HEK293 (cell line): ENCODE measurements at regions not wholly inside any gene's neighbourhood (a gene's known extent, or its start where the extent isn't known, plus 50 kb on each side); places are given as distances from the start of the nearest gene placed in this dataset.

Experiments used
- CTCF ChIA-PET: fragments of 350-600 bp; formaldehyde crosslinking; extraction: SDS; loops from one replicate; lab custom pipeline; 2021; ENCODE audit warnings: antibody characterized with exemption; lab: Yijun Ruan, JAX
- POLR2A ChIA-PET: fragments of 300-600 bp; formaldehyde crosslinking; extraction: SDS; loops from one replicate; lab custom pipeline; 2020; ENCODE audit warnings: antibody characterized with exemption, inconsistent platforms; lab: Yijun Ruan, JAX
- H3K27ac ChIP-seq: fragments of 200-500 bp; sonication (Bioruptor generic); 2 replicates; pipeline ENCODE4 v1.5.1; 2014; ENCODE audit warnings: low read depth, low read length, control low read depth, inconsistent platforms; ENCODE audit errors: extremely low read depth
- H3K36me3 ChIP-seq, 2 experiments: fragments of 200-500 bp in 1 of 2; sonication (Bioruptor generic) in 1 of 2; 1 replicate in 1 of 2; 2 replicates in 1 of 2; pipeline ENCODE4 v1.5.1; 2014 to 2017; ENCODE audit warnings: inconsistent platforms in 2 of 2, low read length in 2 of 2; ENCODE audit not compliant: control insufficient read depth in 2 of 2, insufficient read depth in 1 of 2
- H3K4me1 ChIP-seq: fragments of 200-500 bp; sonication (Bioruptor generic); 2 replicates; pipeline ENCODE4 v1.5.1; 2014; ENCODE audit warnings: mild to moderate bottlenecking, low read length, inconsistent platforms; ENCODE audit not compliant: control insufficient read depth, insufficient read depth
- H3K4me3 ChIP-seq: 2 replicates; pipeline ENCODE4 v1.5.1; 2011; ENCODE audit warnings: low read depth, mild to moderate bottlenecking, control low read depth, low read length, moderate library complexity
- H3K9me3 ChIP-seq: fragments of 200-500 bp; sonication (Bioruptor generic); 2 replicates; pipeline ENCODE4 v1.5.1; 2014; ENCODE audit warnings: low read depth, low read length, inconsistent platforms; ENCODE audit not compliant: control insufficient read depth, insufficient read depth
- GLI2 ChIP-seq: fragments of 450-650 bp; formaldehyde crosslinking; IDR thresholded peaks from 2 replicates; pipeline ENCODE4; 2017; ENCODE audit warnings: missing biosample characterization, missing genetic modification characterization, low read depth, borderline replicate concordance
- KLF17 ChIP-seq: fragments of 450-650 bp; formaldehyde crosslinking; IDR thresholded peaks from 2 replicates; pipeline ENCODE4 v1.5.1; 2016; ENCODE audit warnings: missing biosample characterization, missing genetic modification characterization
- MYNN ChIP-seq: fragments of 450-650 bp; formaldehyde crosslinking; IDR thresholded peaks from 2 replicates; pipeline ENCODE4 v1.5.1; 2016; ENCODE audit warnings: missing biosample characterization, missing genetic modification characterization, borderline replicate concordance
- PRDM1 ChIP-seq: fragments of 450-650 bp; formaldehyde crosslinking; IDR thresholded peaks from 2 replicates; pipeline ENCODE4; 2016; ENCODE audit warnings: missing biosample characterization, missing genetic modification characterization
- ZIC2 ChIP-seq: fragments of 450-650 bp; formaldehyde crosslinking; IDR thresholded peaks from 2 replicates; pipeline ENCODE4 v1.5.1; 2016; ENCODE audit warnings: missing biosample characterization, missing genetic modification characterization
- ZNF114 ChIP-seq: fragments of 450-650 bp; formaldehyde crosslinking; IDR thresholded peaks from 2 replicates; pipeline ENCODE4 v1.5.0; 2017; ENCODE audit warnings: missing biosample characterization, missing genetic modification characterization
- ZNF138 ChIP-seq: fragments of 450-650 bp; formaldehyde crosslinking; IDR thresholded peaks from 2 replicates; pipeline ENCODE4 v1.5.1; 2016; ENCODE audit warnings: missing biosample characterization, missing genetic modification characterization, borderline replicate concordance
- ZNF175 ChIP-seq: fragments of 450-650 bp; formaldehyde crosslinking; IDR thresholded peaks from 2 replicates; pipeline ENCODE4 v1.5.1; 2016; ENCODE audit warnings: missing biosample characterization, missing genetic modification characterization
- ZNF2 ChIP-seq: fragments of 450-650 bp; formaldehyde crosslinking; IDR thresholded peaks from 2 replicates; pipeline ENCODE4 v1.5.1; 2016; ENCODE audit warnings: missing biosample characterization, missing genetic modification characterization
- ZNF202 ChIP-seq: fragments of 450-650 bp; formaldehyde crosslinking; IDR thresholded peaks from 2 replicates; pipeline ENCODE4 v1.5.1; 2016; ENCODE audit warnings: missing biosample characterization, missing genetic modification characterization, borderline replicate concordance
- ZNF350 ChIP-seq: fragments of 450-650 bp; formaldehyde crosslinking; IDR thresholded peaks from 2 replicates; pipeline ENCODE4 v1.5.0; 2017; ENCODE audit warnings: missing biosample characterization, mild to moderate bottlenecking, missing genetic modification characterization
- ZNF394 ChIP-seq: fragments of 450-650 bp; formaldehyde crosslinking; IDR thresholded peaks from 2 replicates; pipeline ENCODE4 v1.5.1; 2016; ENCODE audit warnings: missing biosample characterization, missing genetic modification characterization, mild to moderate bottlenecking, moderate library complexity, borderline replicate concordance
- ZNF529 ChIP-seq: fragments of 450-650 bp; formaldehyde crosslinking; IDR thresholded peaks from 2 replicates; pipeline ENCODE4 v1.5.1; 2017; ENCODE audit warnings: missing genetic modification characterization, missing biosample characterization; ENCODE audit not compliant: insufficient replicate concordance
- ZNF600 ChIP-seq: fragments of 450-650 bp; formaldehyde crosslinking; IDR thresholded peaks from 2 replicates; pipeline ENCODE4 v1.5.1; 2016; ENCODE audit warnings: missing biosample characterization, missing genetic modification characterization
- ZNF623 ChIP-seq: fragments of 450-650 bp; formaldehyde crosslinking; IDR thresholded peaks from 2 replicates; pipeline ENCODE4 v1.5.1; 2016; ENCODE audit warnings: missing biosample characterization, missing genetic modification characterization
- ZNF670 ChIP-seq: fragments of 450-650 bp; formaldehyde crosslinking; IDR thresholded peaks from 2 replicates; pipeline ENCODE4 v1.5.1; 2016; ENCODE audit warnings: missing biosample characterization, missing genetic modification characterization, low read depth
- ZNF785 ChIP-seq: fragments of 450-650 bp; formaldehyde crosslinking; IDR thresholded peaks from 2 replicates; pipeline ENCODE4 v1.5.1; 2016; ENCODE audit warnings: missing biosample characterization, missing genetic modification characterization
- ZSCAN16 ChIP-seq: fragments of 450-650 bp; formaldehyde crosslinking; IDR thresholded peaks from 2 replicates; pipeline ENCODE4 v1.5.1; 2016; ENCODE audit warnings: missing biosample characterization, missing genetic modification characterization
- TF ChIP-seq, protein P1 (sequence below): fragments of 450-650 bp; formaldehyde crosslinking; IDR thresholded peaks from 2 replicates; pipeline ENCODE4 v1.5.1; 2016; ENCODE audit warnings: missing biosample characterization, missing genetic modification characterization
- TF ChIP-seq, protein P2 (sequence below): fragments of 450-650 bp; formaldehyde crosslinking; IDR thresholded peaks from 2 replicates; pipeline ENCODE4 v1.5.1; 2017; ENCODE audit warnings: missing biosample characterization, missing genetic modification characterization
- TF ChIP-seq, protein P3 (sequence below): fragments of 450-650 bp; formaldehyde crosslinking; IDR thresholded peaks from 2 replicates; pipeline ENCODE4 v1.5.1; 2016; ENCODE audit warnings: missing biosample characterization, missing genetic modification characterization
- TF ChIP-seq, protein P4 (sequence below): fragments of 450-650 bp; formaldehyde crosslinking; IDR thresholded peaks from 2 replicates; pipeline ENCODE4 v1.5.1; 2016; ENCODE audit warnings: missing biosample characterization, missing genetic modification characterization
- TF ChIP-seq, protein P5 (sequence below): fragments of 450-650 bp; formaldehyde crosslinking; IDR thresholded peaks from 2 replicates; pipeline ENCODE4 v1.5.1; 2016; ENCODE audit warnings: missing biosample characterization, missing genetic modification characterization, borderline replicate concordance

DNA sequence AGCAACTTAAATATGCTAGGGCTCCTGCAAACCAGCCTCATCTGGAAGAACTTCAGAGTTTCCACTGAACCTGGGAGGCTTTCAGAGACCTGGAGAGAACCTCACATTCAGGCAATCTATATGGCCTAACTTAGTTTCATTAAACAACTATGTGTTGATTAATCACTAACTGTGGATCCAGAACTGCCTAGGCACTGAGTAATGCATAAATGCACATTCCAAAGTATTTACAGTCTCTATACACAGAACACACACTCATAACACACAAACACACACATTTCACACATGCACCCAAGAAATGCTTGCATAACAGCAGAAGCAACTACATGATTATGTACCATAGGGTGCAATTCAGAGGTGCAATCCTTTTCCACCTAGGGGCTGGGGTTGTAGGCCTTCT, 552.8 kb downstream of the BCL11A start:
- no peaks in the 10 kb centered on the region for H3K9me3 ChIP-seq
- no peak overlapping the region for H3K27ac ChIP-seq
- H3K4me3 ChIP-seq, result no peak overlapping the region
- ChIA-PET POLR2A (no interaction called here), CTCF (no interaction called here)
- no peaks in the 10 kb centered on the region for H3K36me3 ChIP-seq
- H3K4me1 ChIP-seq, result no peaks in the 10 kb centered on the region
- TF ChIP-seq ZSCAN16 (tag by site-specific recombination) (no peak), ZNF394 (no peak), ZNF175 (tag by site-specific recombination) (no peak), ZNF138 (no peak), ZNF670 (tag by site-specific recombination) (no peak), ZNF785 (no peak), ZNF623 (tag by site-specific recombination) (no peak), MYNN (tag by site-specific recombination) (no peak), GLI2 (tag by site-specific recombination) (no peak), ZNF600 (tag by site-specific recombination) (no peak), ZNF202 (tag by site-specific recombination) (no peak), ZIC2 (tag by site-specific recombination) (no peak), KLF17 (tag by site-specific recombination) (no peak)
- TF ChIP-seq, protein P1, sequence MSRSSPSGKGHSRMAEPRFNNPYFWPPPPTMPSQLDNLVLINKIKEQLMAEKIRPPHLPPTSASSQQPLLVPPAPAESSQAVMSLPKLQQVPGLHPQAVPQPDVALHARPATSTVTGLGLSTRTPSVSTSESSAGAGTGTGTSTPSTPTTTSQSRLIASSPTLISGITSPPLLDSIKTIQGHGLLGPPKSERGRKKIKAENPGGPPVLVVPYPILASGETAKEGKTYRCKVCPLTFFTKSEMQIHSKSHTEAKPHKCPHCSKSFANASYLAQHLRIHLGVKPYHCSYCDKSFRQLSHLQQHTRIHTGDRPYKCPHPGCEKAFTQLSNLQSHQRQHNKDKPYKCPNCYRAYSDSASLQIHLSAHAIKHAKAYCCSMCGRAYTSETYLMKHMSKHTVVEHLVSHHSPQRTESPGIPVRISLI (tag by site-specific recombination), result no peak
- TF ChIP-seq, protein P2, sequence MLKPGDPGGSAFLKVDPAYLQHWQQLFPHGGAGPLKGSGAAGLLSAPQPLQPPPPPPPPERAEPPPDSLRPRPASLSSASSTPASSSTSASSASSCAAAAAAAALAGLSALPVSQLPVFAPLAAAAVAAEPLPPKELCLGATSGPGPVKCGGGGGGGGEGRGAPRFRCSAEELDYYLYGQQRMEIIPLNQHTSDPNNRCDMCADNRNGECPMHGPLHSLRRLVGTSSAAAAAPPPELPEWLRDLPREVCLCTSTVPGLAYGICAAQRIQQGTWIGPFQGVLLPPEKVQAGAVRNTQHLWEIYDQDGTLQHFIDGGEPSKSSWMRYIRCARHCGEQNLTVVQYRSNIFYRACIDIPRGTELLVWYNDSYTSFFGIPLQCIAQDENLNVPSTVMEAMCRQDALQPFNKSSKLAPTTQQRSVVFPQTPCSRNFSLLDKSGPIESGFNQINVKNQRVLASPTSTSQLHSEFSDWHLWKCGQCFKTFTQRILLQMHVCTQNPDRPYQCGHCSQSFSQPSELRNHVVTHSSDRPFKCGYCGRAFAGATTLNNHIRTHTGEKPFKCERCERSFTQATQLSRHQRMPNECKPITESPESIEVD, result no peak
- TF ChIP-seq, protein P3, sequence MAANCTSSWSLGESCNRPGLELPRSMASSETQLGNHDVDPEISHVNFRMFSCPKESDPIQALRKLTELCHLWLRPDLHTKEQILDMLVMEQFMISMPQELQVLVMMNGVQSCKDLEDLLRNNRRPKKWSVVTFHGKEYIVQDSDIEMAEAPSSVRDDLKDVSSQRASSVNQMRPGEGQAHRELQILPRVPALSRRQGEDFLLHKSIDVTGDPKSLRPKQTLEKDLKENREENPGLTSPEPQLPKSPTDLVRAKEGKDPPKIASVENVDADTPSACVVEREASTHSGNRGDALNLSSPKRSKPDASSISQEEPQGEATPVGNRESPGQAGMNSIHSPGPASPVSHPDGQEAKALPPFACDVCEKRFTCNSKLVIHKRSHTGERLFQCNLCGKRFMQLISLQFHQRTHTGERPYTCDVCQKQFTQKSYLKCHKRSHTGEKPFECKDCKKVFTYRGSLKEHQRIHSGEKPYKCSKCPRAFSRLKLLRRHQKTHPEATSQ, result no peak
- TF ChIP-seq, protein P4, sequence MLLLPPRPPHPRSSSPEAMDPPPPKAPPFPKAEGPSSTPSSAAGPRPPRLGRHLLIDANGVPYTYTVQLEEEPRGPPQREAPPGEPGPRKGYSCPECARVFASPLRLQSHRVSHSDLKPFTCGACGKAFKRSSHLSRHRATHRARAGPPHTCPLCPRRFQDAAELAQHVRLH (tag by site-specific recombination), result no peak
- TF ChIP-seq, all 188 proteins: peak for 0

DNA sequence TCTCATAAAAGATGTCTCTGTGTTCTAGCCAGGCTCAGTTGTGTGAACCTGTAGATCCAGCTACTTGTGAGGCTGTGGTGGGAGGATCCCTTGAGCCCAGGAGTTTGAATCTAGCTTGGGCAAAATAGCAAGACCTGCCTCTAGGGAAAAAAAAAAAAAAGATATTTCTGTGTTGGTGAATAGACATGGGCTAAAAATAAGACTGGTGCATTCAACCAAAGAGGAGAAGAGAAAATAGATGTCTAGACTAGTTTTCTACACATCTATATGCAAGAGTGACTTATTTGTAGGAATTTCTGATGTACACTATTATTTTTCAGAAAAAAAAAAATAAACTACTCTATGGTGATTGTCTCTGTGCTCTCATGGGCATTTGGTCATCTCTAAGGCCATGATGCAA, 555.1 kb downstream of the BCL11A start:
- H3K27ac ChIP-seq, result no peak overlapping the region
- no peak overlapping the region for H3K4me3 ChIP-seq
- POLR2A ChIA-PET, result interaction anchor here (0.7 to 0.9 kb wide), 2 partner anchors 11 to 51 kb away, joined by 3 read pairs; no protein-coding TSS in a partner anchor
- no peaks in the 10 kb centered on the region for H3K36me3 ChIP-seq
- H3K4me1 ChIP-seq, result no peaks in the 10 kb centered on the region
- CTCF ChIA-PET, result no interaction called here
- no peaks in the 10 kb centered on the region for H3K9me3 ChIP-seq
- TF ChIP-seq ZNF394, result no peak
- TF ChIP-seq ZNF529 (tag by site-specific recombination), result no peak
- TF ChIP-seq ZNF350, result no peak
- TF ChIP-seq, protein P5, sequence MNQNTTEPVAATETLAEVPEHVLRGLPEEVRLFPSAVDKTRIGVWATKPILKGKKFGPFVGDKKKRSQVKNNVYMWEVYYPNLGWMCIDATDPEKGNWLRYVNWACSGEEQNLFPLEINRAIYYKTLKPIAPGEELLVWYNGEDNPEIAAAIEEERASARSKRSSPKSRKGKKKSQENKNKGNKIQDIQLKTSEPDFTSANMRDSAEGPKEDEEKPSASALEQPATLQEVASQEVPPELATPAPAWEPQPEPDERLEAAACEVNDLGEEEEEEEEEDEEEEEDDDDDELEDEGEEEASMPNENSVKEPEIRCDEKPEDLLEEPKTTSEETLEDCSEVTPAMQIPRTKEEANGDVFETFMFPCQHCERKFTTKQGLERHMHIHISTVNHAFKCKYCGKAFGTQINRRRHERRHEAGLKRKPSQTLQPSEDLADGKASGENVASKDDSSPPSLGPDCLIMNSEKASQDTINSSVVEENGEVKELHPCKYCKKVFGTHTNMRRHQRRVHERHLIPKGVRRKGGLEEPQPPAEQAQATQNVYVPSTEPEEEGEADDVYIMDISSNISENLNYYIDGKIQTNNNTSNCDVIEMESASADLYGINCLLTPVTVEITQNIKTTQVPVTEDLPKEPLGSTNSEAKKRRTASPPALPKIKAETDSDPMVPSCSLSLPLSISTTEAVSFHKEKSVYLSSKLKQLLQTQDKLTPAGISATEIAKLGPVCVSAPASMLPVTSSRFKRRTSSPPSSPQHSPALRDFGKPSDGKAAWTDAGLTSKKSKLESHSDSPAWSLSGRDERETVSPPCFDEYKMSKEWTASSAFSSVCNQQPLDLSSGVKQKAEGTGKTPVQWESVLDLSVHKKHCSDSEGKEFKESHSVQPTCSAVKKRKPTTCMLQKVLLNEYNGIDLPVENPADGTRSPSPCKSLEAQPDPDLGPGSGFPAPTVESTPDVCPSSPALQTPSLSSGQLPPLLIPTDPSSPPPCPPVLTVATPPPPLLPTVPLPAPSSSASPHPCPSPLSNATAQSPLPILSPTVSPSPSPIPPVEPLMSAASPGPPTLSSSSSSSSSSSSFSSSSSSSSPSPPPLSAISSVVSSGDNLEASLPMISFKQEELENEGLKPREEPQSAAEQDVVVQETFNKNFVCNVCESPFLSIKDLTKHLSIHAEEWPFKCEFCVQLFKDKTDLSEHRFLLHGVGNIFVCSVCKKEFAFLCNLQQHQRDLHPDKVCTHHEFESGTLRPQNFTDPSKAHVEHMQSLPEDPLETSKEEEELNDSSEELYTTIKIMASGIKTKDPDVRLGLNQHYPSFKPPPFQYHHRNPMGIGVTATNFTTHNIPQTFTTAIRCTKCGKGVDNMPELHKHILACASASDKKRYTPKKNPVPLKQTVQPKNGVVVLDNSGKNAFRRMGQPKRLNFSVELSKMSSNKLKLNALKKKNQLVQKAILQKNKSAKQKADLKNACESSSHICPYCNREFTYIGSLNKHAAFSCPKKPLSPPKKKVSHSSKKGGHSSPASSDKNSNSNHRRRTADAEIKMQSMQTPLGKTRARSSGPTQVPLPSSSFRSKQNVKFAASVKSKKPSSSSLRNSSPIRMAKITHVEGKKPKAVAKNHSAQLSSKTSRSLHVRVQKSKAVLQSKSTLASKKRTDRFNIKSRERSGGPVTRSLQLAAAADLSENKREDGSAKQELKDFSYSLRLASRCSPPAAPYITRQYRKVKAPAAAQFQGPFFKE, result no peak
- no peak for TF ChIP-seq ZNF2 (tag by site-specific recombination)
- no peak for TF ChIP-seq ZNF114
- no peak for TF ChIP-seq PRDM1
